Bronchial epithelial cell (primary cell): ENCODE measurements at regions not wholly inside any gene's neighbourhood (a gene's known extent, or its start where the extent isn't known, plus 50 kb on each side); places are given as distances from the start of the nearest gene placed in this dataset.

Source experiments
- DNase-seq: peaks from one replicate; pipeline ENCODE4 v3.0.0-alpha.2; 2010; ENCODE audit warnings: low read depth
- FAIRE-seq: peaks from 2 replicates; lab custom pipeline; 2011; peaks lifted over from hg19 to GRCh38; lab: Jason Lieb, UNC
- H3K27me3 ChIP-seq: 2 replicates; pipeline ENCODE4 v1.5.1; 2011; ENCODE audit warnings: low read length; ENCODE audit not compliant: control insufficient read depth, insufficient read depth
- H3K36me3 ChIP-seq: 2 replicates; pipeline ENCODE4 v1.5.1; 2011; ENCODE audit warnings: low read length; ENCODE audit not compliant: control insufficient read depth, insufficient read depth
- H3K4me3 ChIP-seq: 2 replicates; pipeline ENCODE4 v1.5.1; 2011; ENCODE audit warnings: mild to moderate bottlenecking, low read depth, low read length, control low read depth
- CTCF ChIP-seq: IDR thresholded peaks from 2 replicates; pipeline ENCODE4 v1.5.1; 2011; ENCODE audit warnings: mild to moderate bottlenecking, moderate library complexity, low read length, control low read depth, inconsistent platforms; ENCODE audit not compliant: insufficient read depth, severe bottlenecking

DNA sequence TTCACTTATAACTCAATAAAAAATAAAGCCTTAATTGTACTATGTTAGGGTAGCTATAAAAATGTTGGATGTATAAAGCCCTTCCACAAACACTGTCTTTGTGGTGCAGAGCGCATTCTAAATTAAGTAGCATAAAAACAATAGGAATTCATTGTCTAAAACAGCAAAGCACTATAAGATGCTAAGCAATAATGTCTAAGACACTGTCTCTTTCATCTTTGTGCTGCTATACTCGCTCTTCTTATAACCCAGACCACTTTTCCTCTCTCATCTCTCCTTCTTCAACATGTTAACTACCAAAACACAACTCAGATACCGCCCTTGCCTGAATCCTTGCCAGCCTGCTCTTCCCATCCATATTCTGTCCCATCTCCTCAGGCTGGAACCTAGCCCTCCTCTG, 170.0 kb downstream of the CENPC start:
- no peak overlapping the region for H3K4me3 ChIP-seq
- H3K27me3 ChIP-seq, result no peaks in the 10 kb centered on the region
- FAIRE-seq (no peak), DNase-seq (no peak)
- no peak for TF ChIP-seq CTCF
- H3K36me3 ChIP-seq, result no peaks in the 10 kb centered on the region

DNA sequence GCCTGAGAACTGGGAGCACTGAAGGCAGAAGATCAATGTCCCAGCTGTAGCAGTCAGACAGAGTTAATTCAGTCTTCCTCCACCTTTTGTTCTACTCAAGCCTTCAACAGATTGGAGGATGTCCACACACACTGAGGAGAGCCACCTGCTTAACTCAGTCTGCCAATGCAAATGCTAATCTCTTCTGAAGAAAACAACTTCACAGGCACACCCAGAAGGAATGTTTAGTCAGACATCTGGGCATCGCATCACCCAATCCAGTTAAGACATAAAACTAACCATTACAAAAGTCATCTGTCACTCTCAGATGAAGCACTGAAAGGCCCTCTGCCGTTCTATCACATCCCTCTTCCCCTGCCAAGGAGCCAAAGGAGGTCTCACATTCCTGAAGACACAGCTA, 173.7 kb downstream of the CENPC start:
- FAIRE-seq (no peak), DNase-seq (no peak)
- no peaks in the 10 kb centered on the region for H3K27me3 ChIP-seq
- no peaks in the 10 kb centered on the region for H3K36me3 ChIP-seq
- TF ChIP-seq CTCF, result no peak
- H3K4me3 ChIP-seq, result no peak overlapping the region

- Histone ChIP-seq H3K27me3 (no peaks in the 10 kb centered on the region), H3K36me3 (no peaks in the 10 kb centered on the region), H3K4me3 (no peak overlapping the region)
- no peak for TF ChIP-seq CTCF
- FAIRE-seq (no peak), DNase-seq (no peak)
These were observed 178.9 kb downstream of the CENPC start for GRCh38 chr4:67366311-67366861.

GRCh38 chr4:67365661-67366245, 179.6 kb downstream of the CENPC start:
- DNase-seq, result no peak
- Histone ChIP-seq H3K27me3 (no peaks in the 10 kb centered on the region), H3K36me3 (no peaks in the 10 kb centered on the region), H3K4me3 (no peak overlapping the region)
- peak; percentile 23 for FAIRE-seq
- no peak for TF ChIP-seq CTCF

- Histone ChIP-seq H3K36me3 (no peaks in the 10 kb centered on the region), H3K4me3 (no peak overlapping the region), H3K27me3 (no peaks in the 10 kb centered on the region)
- no peak for DNase-seq
- no peak for FAIRE-seq
- TF ChIP-seq CTCF, result no peak
These were observed 189.5 kb downstream of the CENPC start for GRCh38 chr4:67355806-67356205.

- no peaks in the 10 kb centered on the region for H3K27me3 ChIP-seq
- FAIRE-seq (no peak), DNase-seq (no peak)
- no peak for TF ChIP-seq CTCF
- no peaks in the 10 kb centered on the region for H3K36me3 ChIP-seq
- H3K4me3 ChIP-seq, result no peak overlapping the region
These were observed 198.6 kb downstream of the CENPC start for GRCh38 chr4:67346654-67347053.
